ENCODE measurements at regions not wholly inside any gene's neighbourhood (a gene's known extent, or its start where the extent isn't known, plus 50 kb on each side); places are given as distances from the start of the nearest gene placed in this dataset.
"Not testable (repeated sequence)": the region's sequence is repeated elsewhere in the genome, so short reads cannot be mapped to it uniquely, and the experiment has no call there.

DNA sequence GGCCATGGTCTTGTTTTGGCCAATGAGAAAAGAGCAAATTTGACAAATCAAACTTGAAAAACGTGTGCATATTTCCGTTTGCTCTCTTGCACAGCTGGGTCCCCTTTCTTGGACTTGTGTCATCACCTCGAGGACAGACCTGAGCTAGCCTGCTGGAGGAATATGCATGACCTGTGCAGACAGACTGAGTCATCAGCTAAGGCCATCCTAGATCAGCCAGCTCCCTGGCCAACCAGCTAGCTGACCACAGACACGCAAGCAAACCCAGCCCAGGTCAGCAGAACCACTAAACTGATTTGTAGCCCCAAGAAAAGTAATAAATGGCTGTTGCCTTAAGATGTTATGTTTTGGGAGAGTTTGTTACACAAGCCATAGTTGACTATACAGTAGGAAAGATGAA is 61.3 kb upstream of the PAX3 start:
- no peaks in the 10 kb centered on the region for H3K27me3 ChIP-seq (ENCODE audit: control insufficient read depth, insufficient read depth, low read length)
- no peaks in the 10 kb centered on the region for H3K36me3 ChIP-seq (ENCODE audit: control insufficient read depth, insufficient read depth, low read length)
- DNase-seq (ENCODE audit: low read depth) = no peak
- no peak overlapping the region for H3K4me3 ChIP-seq (ENCODE audit: low read depth, low read length)
- TF ChIP-seq, protein P1, sequence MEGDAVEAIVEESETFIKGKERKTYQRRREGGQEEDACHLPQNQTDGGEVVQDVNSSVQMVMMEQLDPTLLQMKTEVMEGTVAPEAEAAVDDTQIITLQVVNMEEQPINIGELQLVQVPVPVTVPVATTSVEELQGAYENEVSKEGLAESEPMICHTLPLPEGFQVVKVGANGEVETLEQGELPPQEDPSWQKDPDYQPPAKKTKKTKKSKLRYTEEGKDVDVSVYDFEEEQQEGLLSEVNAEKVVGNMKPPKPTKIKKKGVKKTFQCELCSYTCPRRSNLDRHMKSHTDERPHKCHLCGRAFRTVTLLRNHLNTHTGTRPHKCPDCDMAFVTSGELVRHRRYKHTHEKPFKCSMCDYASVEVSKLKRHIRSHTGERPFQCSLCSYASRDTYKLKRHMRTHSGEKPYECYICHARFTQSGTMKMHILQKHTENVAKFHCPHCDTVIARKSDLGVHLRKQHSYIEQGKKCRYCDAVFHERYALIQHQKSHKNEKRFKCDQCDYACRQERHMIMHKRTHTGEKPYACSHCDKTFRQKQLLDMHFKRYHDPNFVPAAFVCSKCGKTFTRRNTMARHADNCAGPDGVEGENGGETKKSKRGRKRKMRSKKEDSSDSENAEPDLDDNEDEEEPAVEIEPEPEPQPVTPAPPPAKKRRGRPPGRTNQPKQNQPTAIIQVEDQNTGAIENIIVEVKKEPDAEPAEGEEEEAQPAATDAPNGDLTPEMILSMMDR (IDR thresholded peaks at IDR 0.05; ENCODE audit: insufficient read depth, low read length, poor library complexity, severe bottlenecking) = no peak

DNA sequence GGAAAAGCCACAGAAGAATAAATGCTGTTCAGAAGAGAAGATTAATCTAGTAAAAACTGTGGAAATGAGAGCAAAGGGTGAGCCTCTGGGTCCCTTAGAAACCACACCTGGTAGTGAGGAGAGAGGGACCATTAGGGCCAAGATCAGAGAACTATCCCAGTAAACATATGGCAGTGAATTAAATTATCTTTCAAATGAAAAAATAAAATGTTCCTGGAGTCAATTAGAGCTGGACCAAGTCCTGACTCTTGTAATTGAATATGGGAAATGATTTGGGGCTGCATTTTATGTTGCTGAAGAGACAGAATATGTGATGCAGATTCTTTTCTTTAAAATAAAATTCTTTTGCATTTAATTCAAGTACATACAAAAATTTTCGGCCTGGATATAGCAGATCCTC is 62.2 kb upstream of the PAX3 start:
- no peaks in the 10 kb centered on the region for H3K27me3 ChIP-seq (ENCODE audit: control insufficient read depth, insufficient read depth, low read length)
- no peaks in the 10 kb centered on the region for H3K36me3 ChIP-seq (ENCODE audit: control insufficient read depth, insufficient read depth, low read length)
- DNase-seq (ENCODE audit: low read depth) = no peak
- no peak overlapping the region for H3K4me3 ChIP-seq (ENCODE audit: low read depth, low read length)
- TF ChIP-seq, protein P1 (IDR thresholded peaks at IDR 0.05; ENCODE audit: insufficient read depth, low read length, poor library complexity, severe bottlenecking) = no peak

- DNase-seq (ENCODE audit: low read depth) = no peak
- Histone ChIP-seq H3K36me3 (ENCODE audit: control insufficient read depth, insufficient read depth, low read length) (no peaks in the 10 kb centered on the region), H3K4me3 (ENCODE audit: low read depth, low read length) (no peak overlapping the region), H3K27me3 (ENCODE audit: control insufficient read depth, insufficient read depth, low read length) (no peaks in the 10 kb centered on the region)
- TF ChIP-seq, protein P1 (IDR thresholded peaks at IDR 0.05; ENCODE audit: insufficient read depth, low read length, poor library complexity, severe bottlenecking) = no peak
Measured at GRCh38 chr2:222361787-222362186, 62.6 kb upstream of the SGPP2 start.

DNA sequence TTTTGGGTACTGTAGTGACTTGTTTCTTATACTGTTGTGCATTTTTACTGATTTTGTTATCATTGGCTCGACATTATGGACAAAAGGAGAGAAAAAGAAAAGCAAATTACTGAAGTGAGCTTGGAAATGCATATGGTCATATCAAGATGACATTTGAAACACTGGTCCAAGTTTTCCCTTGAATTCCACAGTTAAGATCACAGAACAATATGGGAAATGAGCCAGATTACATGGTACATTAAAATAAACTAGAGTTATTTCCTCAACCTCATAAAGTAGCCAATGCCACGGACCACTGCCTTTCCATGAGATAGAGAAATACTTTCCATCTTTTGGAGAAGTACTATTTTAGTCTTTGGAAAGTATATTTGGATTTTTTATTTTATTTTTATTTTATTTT is 62.0 kb upstream of the SGPP2 start:
- Histone ChIP-seq H3K4me3 (ENCODE audit: low read depth, low read length) (no peak overlapping the region), H3K27me3 (ENCODE audit: control insufficient read depth, insufficient read depth, low read length) (no peaks in the 10 kb centered on the region), H3K36me3 (ENCODE audit: control insufficient read depth, insufficient read depth, low read length) (no peaks in the 10 kb centered on the region)
- TF ChIP-seq, protein P1 (IDR thresholded peaks at IDR 0.05; ENCODE audit: insufficient read depth, low read length, poor library complexity, severe bottlenecking) = no peak
- no peak for DNase-seq (ENCODE audit: low read depth)

- DNase-seq (ENCODE audit: low read depth) = no peak
Measured at GRCh38 chr2:222364285-222364895, 60.0 kb upstream of the SGPP2 start.

DNA sequence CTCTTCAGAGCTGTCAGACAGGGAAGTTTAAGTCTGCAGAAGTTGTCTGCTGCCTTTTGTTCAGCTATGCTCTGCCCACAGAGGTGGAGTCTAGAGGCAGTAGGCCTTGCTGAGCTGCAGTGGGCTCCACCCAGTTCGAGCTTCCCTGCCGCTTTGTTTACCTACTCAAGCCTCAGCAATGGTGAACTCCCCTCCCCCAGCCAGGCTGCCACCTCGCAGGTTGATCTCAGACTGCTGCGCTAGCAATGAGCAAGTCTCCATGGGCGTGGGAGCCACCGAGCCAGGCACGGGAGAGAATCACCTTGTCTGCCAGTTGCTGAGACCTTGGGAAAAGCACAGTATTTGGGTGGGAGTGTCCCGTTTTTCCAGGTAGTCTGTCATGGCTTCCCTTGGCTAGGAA is 56.1 kb upstream of the SGPP2 start:
- H3K27me3 ChIP-seq (ENCODE audit: control insufficient read depth, insufficient read depth, low read length); H3K36me3 ChIP-seq (ENCODE audit: control insufficient read depth, insufficient read depth, low read length); DNase-seq (ENCODE audit: low read depth); H3K4me3 ChIP-seq (ENCODE audit: low read depth, low read length): not testable (repeated sequence)

More at GRCh38 chr2:222364285-222364895, 60.0 kb upstream of the SGPP2 start:
- Histone ChIP-seq H3K4me3 (ENCODE audit: low read depth, low read length) (no peak overlapping the region), H3K27me3 (ENCODE audit: control insufficient read depth, insufficient read depth, low read length) (no peaks in the 10 kb centered on the region), H3K36me3 (ENCODE audit: control insufficient read depth, insufficient read depth, low read length) (no peaks in the 10 kb centered on the region)
- TF ChIP-seq, protein P1 (IDR thresholded peaks at IDR 0.05; ENCODE audit: insufficient read depth, low read length, poor library complexity, severe bottlenecking) = no peak

Data from kidney epithelial cell (primary cell).